KMS-11 (cell line): ENCODE measurements at regions not wholly inside any gene's neighbourhood (a gene's known extent, or its start where the extent isn't known, plus 50 kb on each side); places are given as distances from the start of the nearest gene placed in this dataset.

Experiments
- H2AFZ ChIP-seq: fragments of 200-600 bp; sonication (generic); 2 replicates; pipeline ENCODE4 v1.6.1; 2016; ENCODE audit warnings: antibody characterized with exemption, mixed run types, low read depth
- H3K27ac ChIP-seq: fragments of 200-600 bp; sonication (generic); 2 replicates; pipeline ENCODE4 v1.6.1; 2016; ENCODE audit warnings: mild to moderate bottlenecking, mixed run types
- H3K27me3 ChIP-seq: fragments of 200-600 bp; sonication (generic); 2 replicates; pipeline ENCODE4 v1.6.1; 2017; ENCODE audit warnings: mild to moderate bottlenecking, low read depth, mixed run types, moderate library complexity; ENCODE audit not compliant: insufficient read depth
- H3K36me3 ChIP-seq: fragments of 200-600 bp; sonication (generic); 2 replicates; pipeline ENCODE4 v1.6.1; 2017; ENCODE audit warnings: mild to moderate bottlenecking, mixed run types; ENCODE audit not compliant: insufficient read depth
- H3K4me1 ChIP-seq: fragments of 200-600 bp; sonication (generic); 2 replicates; pipeline ENCODE4 v1.6.1; 2016; ENCODE audit warnings: mild to moderate bottlenecking, low read depth, mixed run types; ENCODE audit not compliant: poor library complexity, severe bottlenecking
- H3K4me2 ChIP-seq: fragments of 200-600 bp; sonication (generic); 2 replicates; pipeline ENCODE4 v1.7.0; 2016; ENCODE audit warnings: mild to moderate bottlenecking, mixed run types
- H3K4me3 ChIP-seq: fragments of 200-600 bp; sonication (generic); IDR thresholded peaks from 2 replicates; pipeline ENCODE4 v1.6.1; 2017; ENCODE audit warnings: low read depth, low read length, mixed read lengths; ENCODE audit not compliant: insufficient read depth
- H3K79me2 ChIP-seq: fragments of 200-600 bp; sonication (generic); 2 replicates; pipeline ENCODE4 v1.6.1; 2016; ENCODE audit warnings: low read depth, mixed run types; ENCODE audit not compliant: insufficient read depth
- H3K9ac ChIP-seq: fragments of 200-600 bp; sonication (generic); 2 replicates; pipeline ENCODE4 v1.6.1; 2016; ENCODE audit warnings: mild to moderate bottlenecking, mixed run types
- H4K20me1 ChIP-seq: fragments of 200-600 bp; sonication (generic); 2 replicates; pipeline ENCODE4 v1.6.1; 2016; ENCODE audit warnings: mild to moderate bottlenecking, mixed run types; ENCODE audit not compliant: insufficient read depth
- CTCF ChIP-seq: fragments of 200-600 bp; sonication (generic); conservative IDR thresholded peaks from 2 replicates; pipeline ENCODE4 v1.6.1; 2017; ENCODE audit warnings: low read depth, mild to moderate bottlenecking, antibody characterized with exemption, low read length, moderate library complexity, mixed read lengths

- Histone ChIP-seq H3K4me2 (no peak overlapping the region), H3K4me3 (no peak overlapping the region), H4K20me1 (no peaks in the 10 kb centered on the region), H3K27ac (no peak overlapping the region), H3K27me3 (no peaks in the 10 kb centered on the region), H3K36me3 (no peaks in the 10 kb centered on the region), H3K4me1 (no peaks in the 10 kb centered on the region), H3K79me2 (no peaks in the 10 kb centered on the region), H2AFZ (no peak overlapping the region), H3K9ac (no peak overlapping the region)
- TF ChIP-seq CTCF = no peak
Observed at GRCh38 chr1:193614275-193614674, 427.9 kb upstream of the B3GALT2 start.

- Histone ChIP-seq H3K9ac (no peak overlapping the region), H4K20me1 (no peaks in the 10 kb centered on the region), H3K27ac (no peak overlapping the region), H2AFZ (no peak overlapping the region), H3K4me3 (no peak overlapping the region), H3K79me2 (no peaks in the 10 kb centered on the region), H3K4me2 (no peak overlapping the region), H3K4me1 (no peaks in the 10 kb centered on the region), H3K36me3 (no peaks in the 10 kb centered on the region), H3K27me3 (no peaks in the 10 kb centered on the region)
- TF ChIP-seq CTCF = no peak
Observed at GRCh38 chr1:193613041-193613440, 426.6 kb upstream of the B3GALT2 start.

- H4K20me1 ChIP-seq = no peaks in the 10 kb centered on the region
- no peak overlapping the region for H3K4me3 ChIP-seq
- H3K79me2 ChIP-seq = no peaks in the 10 kb centered on the region
- no peak overlapping the region for H3K4me2 ChIP-seq
- no peak for TF ChIP-seq CTCF
- no peaks in the 10 kb centered on the region for H3K4me1 ChIP-seq
- no peaks in the 10 kb centered on the region for H3K27me3 ChIP-seq
- no peak overlapping the region for H3K27ac ChIP-seq
- H3K9ac ChIP-seq = no peak overlapping the region
- no peak overlapping the region for H2AFZ ChIP-seq
- H3K36me3 ChIP-seq = no peaks in the 10 kb centered on the region
Observed at GRCh38 chr1:193609592-193609991, 423.2 kb upstream of the B3GALT2 start.

- Histone ChIP-seq H3K27me3 (no peaks in the 10 kb centered on the region), H3K36me3 (no peaks in the 10 kb centered on the region), H3K79me2 (no peaks in the 10 kb centered on the region), H3K27ac (no peak overlapping the region), H3K4me2 (no peak overlapping the region), H2AFZ (no peak overlapping the region), H3K9ac (no peak overlapping the region), H3K4me1 (no peaks in the 10 kb centered on the region), H4K20me1 (no peaks in the 10 kb centered on the region), H3K4me3 (no peak overlapping the region)
- no peak for TF ChIP-seq CTCF
Observed at GRCh38 chr1:193607787-193608186, 421.4 kb upstream of the B3GALT2 start.

GRCh38 chr1:193606035-193606434 lies 419.6 kb upstream of the B3GALT2 start:
- no peak overlapping the region for H3K27ac ChIP-seq
- TF ChIP-seq CTCF = no peak

More at GRCh38 chr1:193606035-193606434, 419.6 kb upstream of the B3GALT2 start:
- Histone ChIP-seq H3K79me2 (no peaks in the 10 kb centered on the region), H4K20me1 (no peaks in the 10 kb centered on the region), H3K36me3 (no peaks in the 10 kb centered on the region), H3K27me3 (no peaks in the 10 kb centered on the region), H2AFZ (no peak overlapping the region), H3K4me2 (no peak overlapping the region), H3K9ac (no peak overlapping the region), H3K4me1 (no peaks in the 10 kb centered on the region), H3K4me3 (no peak overlapping the region)
